HepG2 (cell line): ENCODE measurements at regions not wholly inside any gene's neighbourhood (a gene's known extent, or its start where the extent isn't known, plus 50 kb on each side); places are given as distances from the start of the nearest gene placed in this dataset.

Experiments used
- DPF2 ChIP-seq: sonication (generic); formaldehyde crosslinking; IDR thresholded peaks from 2 replicates; pipeline ENCODE4 v1.4.0; 2020; ENCODE audit warnings: mild to moderate bottlenecking, low read depth, missing genetic modification reagents, borderline replicate concordance
- POGZ ChIP-seq: sonication (generic); formaldehyde crosslinking; IDR thresholded peaks from 2 replicates; pipeline ENCODE4 v1.4.0; 2020; ENCODE audit warnings: mild to moderate bottlenecking, missing genetic modification reagents
- SAFB2 ChIP-seq: sonication (generic); formaldehyde crosslinking; IDR thresholded peaks from 2 replicates; pipeline ENCODE4 v1.5.1; 2020; ENCODE audit warnings: missing genetic modification reagents, low read depth, mild to moderate bottlenecking, borderline replicate concordance
- SSRP1 ChIP-seq: IDR thresholded peaks from 2 replicates; pipeline ENCODE4 v1.6.1; 2016; ENCODE audit warnings: control low read depth
- ZMYM2 ChIP-seq: sonication (generic); formaldehyde crosslinking; IDR thresholded peaks from 2 replicates; pipeline ENCODE4 v1.8.0; 2022; ENCODE audit warnings: mild to moderate bottlenecking, missing genetic modification reagents
- ZNF441 ChIP-seq: sonication (generic); formaldehyde crosslinking; IDR thresholded peaks from 2 replicates; pipeline ENCODE4 v1.7.0; 2021; ENCODE audit warnings: missing genetic modification reagents, borderline replicate concordance
- ZNF577 ChIP-seq: sonication (generic); formaldehyde crosslinking; IDR thresholded peaks from 2 replicates; pipeline ENCODE4 v1.4.0; 2020; ENCODE audit warnings: mild to moderate bottlenecking, low read depth, missing genetic modification reagents, borderline replicate concordance
- TF ChIP-seq, protein P1 (sequence below): sonication (generic); formaldehyde crosslinking; IDR thresholded peaks from 2 replicates; pipeline ENCODE4 v1.4.0; 2020; ENCODE audit warnings: missing genetic modification reagents, mild to moderate bottlenecking, borderline replicate concordance
- TF ChIP-seq, protein P2 (sequence below): IDR thresholded peaks from 2 replicates; pipeline ENCODE4 v1.6.1; 2016; ENCODE audit warnings: missing genetic modification reagents, missing compliant biosample characterization
- TF ChIP-seq, protein P3 (sequence below): sonication (generic); formaldehyde crosslinking; IDR thresholded peaks from 2 replicates; pipeline ENCODE4 v1.5.1; 2020; ENCODE audit warnings: mild to moderate bottlenecking, missing genetic modification reagents, moderate library complexity
- TF ChIP-seq, protein P4 (sequence below): sonication (generic); formaldehyde crosslinking; IDR thresholded peaks from 2 replicates; pipeline ENCODE4 v1.4.0; 2020; ENCODE audit warnings: missing genetic modification reagents
- TF ChIP-seq, protein P5 (sequence below): sonication (generic); formaldehyde crosslinking; IDR thresholded peaks from 2 replicates; pipeline ENCODE4 v1.8.1; 2022; ENCODE audit warnings: low read depth, mild to moderate bottlenecking, missing genetic modification reagents
- TF ChIP-seq, protein P6 (sequence below): sonication (generic); formaldehyde crosslinking; IDR thresholded peaks from 2 replicates; pipeline ENCODE4 v1.5.1; 2020; ENCODE audit warnings: missing genetic modification reagents, mild to moderate bottlenecking, borderline replicate concordance
- TF ChIP-seq, protein P7 (sequence below): IDR thresholded peaks from 2 replicates; pipeline ENCODE4 v1.6.1; 2018; ENCODE audit warnings: missing genetic modification reagents

DNA sequence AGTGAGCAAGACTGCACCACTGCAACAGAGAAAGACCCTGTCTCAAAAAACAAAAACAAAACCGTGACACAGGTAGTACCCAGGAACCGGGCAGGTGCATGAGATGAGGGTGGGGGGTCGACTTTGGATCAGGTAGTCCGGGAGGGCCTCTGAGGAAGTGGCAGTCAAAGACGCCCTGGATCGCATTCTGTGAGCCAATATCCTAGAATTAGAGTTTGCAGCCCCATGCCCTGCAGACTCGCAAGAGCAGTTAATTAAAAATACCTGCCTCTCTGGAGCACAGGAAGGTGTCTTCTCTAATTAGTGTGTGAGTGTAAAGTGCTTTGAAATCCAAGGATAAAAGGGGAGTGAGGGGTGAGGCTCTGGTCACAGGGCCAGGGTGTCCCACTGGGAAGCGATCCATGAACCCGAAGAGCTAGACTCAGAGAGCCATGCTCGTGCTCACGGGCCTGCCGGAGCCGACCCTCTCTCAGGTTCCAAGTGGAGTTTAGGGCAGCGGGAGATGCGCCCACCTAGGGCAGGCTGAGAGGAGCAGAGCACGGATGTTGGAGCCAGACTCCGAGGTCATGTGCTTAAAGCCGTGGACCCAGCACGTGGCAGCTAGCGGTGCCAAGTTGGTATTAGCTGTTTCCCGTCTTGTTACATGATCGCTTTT, 74.7 kb upstream of the PTPN1 start (continued):
- TF ChIP-seq, protein P1, sequence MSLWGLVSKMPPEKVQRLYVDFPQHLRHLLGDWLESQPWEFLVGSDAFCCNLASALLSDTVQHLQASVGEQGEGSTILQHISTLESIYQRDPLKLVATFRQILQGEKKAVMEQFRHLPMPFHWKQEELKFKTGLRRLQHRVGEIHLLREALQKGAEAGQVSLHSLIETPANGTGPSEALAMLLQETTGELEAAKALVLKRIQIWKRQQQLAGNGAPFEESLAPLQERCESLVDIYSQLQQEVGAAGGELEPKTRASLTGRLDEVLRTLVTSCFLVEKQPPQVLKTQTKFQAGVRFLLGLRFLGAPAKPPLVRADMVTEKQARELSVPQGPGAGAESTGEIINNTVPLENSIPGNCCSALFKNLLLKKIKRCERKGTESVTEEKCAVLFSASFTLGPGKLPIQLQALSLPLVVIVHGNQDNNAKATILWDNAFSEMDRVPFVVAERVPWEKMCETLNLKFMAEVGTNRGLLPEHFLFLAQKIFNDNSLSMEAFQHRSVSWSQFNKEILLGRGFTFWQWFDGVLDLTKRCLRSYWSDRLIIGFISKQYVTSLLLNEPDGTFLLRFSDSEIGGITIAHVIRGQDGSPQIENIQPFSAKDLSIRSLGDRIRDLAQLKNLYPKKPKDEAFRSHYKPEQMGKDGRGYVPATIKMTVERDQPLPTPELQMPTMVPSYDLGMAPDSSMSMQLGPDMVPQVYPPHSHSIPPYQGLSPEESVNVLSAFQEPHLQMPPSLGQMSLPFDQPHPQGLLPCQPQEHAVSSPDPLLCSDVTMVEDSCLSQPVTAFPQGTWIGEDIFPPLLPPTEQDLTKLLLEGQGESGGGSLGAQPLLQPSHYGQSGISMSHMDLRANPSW (CRISPR knock-in tag): no peak
- no peak for TF ChIP-seq DPF2 (CRISPR knock-in tag)
- TF ChIP-seq POGZ (CRISPR knock-in tag): no peak
- TF ChIP-seq, protein P2, sequence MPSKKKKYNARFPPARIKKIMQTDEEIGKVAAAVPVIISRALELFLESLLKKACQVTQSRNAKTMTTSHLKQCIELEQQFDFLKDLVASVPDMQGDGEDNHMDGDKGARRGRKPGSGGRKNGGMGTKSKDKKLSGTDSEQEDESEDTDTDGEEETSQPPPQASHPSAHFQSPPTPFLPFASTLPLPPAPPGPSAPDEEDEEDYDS (CRISPR knock-in tag): no peak
- TF ChIP-seq ZMYM2 (CRISPR knock-in tag): 0 out of 2 replicates have a peak, but pooled peaks have one; percentile 32
- TF ChIP-seq, protein P3, sequence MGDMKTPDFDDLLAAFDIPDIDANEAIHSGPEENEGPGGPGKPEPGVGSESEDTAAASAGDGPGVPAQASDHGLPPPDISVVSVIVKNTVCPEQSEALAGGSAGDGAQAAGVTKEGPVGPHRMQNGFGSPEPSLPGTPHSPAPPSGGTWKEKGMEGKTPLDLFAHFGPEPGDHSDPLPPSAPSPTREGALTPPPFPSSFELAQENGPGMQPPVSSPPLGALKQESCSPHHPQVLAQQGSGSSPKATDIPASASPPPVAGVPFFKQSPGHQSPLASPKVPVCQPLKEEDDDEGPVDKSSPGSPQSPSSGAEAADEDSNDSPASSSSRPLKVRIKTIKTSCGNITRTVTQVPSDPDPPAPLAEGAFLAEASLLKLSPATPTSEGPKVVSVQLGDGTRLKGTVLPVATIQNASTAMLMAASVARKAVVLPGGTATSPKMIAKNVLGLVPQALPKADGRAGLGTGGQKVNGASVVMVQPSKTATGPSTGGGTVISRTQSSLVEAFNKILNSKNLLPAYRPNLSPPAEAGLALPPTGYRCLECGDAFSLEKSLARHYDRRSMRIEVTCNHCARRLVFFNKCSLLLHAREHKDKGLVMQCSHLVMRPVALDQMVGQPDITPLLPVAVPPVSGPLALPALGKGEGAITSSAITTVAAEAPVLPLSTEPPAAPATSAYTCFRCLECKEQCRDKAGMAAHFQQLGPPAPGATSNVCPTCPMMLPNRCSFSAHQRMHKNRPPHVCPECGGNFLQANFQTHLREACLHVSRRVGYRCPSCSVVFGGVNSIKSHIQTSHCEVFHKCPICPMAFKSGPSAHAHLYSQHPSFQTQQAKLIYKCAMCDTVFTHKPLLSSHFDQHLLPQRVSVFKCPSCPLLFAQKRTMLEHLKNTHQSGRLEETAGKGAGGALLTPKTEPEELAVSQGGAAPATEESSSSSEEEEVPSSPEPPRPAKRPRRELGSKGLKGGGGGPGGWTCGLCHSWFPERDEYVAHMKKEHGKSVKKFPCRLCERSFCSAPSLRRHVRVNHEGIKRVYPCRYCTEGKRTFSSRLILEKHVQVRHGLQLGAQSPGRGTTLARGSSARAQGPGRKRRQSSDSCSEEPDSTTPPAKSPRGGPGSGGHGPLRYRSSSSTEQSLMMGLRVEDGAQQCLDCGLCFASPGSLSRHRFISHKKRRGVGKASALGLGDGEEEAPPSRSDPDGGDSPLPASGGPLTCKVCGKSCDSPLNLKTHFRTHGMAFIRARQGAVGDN (CRISPR knock-in tag): peak; percentile 78
- TF ChIP-seq, protein P4, sequence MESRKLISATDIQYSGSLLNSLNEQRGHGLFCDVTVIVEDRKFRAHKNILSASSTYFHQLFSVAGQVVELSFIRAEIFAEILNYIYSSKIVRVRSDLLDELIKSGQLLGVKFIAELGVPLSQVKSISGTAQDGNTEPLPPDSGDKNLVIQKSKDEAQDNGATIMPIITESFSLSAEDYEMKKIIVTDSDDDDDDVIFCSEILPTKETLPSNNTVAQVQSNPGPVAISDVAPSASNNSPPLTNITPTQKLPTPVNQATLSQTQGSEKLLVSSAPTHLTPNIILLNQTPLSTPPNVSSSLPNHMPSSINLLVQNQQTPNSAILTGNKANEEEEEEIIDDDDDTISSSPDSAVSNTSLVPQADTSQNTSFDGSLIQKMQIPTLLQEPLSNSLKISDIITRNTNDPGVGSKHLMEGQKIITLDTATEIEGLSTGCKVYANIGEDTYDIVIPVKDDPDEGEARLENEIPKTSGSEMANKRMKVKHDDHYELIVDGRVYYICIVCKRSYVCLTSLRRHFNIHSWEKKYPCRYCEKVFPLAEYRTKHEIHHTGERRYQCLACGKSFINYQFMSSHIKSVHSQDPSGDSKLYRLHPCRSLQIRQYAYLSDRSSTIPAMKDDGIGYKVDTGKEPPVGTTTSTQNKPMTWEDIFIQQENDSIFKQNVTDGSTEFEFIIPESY (CRISPR knock-in tag): peak; percentile 77
- TF ChIP-seq, protein P5, sequence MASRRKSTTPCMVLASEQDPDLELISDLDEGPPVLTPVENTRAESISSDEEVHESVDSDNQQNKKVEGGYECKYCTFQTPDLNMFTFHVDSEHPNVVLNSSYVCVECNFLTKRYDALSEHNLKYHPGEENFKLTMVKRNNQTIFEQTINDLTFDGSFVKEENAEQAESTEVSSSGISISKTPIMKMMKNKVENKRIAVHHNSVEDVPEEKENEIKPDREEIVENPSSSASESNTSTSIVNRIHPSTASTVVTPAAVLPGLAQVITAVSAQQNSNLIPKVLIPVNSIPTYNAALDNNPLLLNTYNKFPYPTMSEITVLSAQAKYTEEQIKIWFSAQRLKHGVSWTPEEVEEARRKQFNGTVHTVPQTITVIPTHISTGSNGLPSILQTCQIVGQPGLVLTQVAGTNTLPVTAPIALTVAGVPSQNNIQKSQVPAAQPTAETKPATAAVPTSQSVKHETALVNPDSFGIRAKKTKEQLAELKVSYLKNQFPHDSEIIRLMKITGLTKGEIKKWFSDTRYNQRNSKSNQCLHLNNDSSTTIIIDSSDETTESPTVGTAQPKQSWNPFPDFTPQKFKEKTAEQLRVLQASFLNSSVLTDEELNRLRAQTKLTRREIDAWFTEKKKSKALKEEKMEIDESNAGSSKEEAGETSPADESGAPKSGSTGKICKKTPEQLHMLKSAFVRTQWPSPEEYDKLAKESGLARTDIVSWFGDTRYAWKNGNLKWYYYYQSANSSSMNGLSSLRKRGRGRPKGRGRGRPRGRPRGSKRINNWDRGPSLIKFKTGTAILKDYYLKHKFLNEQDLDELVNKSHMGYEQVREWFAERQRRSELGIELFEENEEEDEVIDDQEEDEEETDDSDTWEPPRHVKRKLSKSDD: no peak
- no peak for TF ChIP-seq ZNF577 (CRISPR knock-in tag)
- TF ChIP-seq, protein P6, sequence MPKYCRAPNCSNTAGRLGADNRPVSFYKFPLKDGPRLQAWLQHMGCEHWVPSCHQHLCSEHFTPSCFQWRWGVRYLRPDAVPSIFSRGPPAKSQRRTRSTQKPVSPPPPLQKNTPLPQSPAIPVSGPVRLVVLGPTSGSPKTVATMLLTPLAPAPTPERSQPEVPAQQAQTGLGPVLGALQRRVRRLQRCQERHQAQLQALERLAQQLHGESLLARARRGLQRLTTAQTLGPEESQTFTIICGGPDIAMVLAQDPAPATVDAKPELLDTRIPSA (CRISPR knock-in tag): no peak
- TF ChIP-seq SSRP1: no peak
- TF ChIP-seq SAFB2 (CRISPR knock-in tag): no peak
- TF ChIP-seq, protein P7, sequence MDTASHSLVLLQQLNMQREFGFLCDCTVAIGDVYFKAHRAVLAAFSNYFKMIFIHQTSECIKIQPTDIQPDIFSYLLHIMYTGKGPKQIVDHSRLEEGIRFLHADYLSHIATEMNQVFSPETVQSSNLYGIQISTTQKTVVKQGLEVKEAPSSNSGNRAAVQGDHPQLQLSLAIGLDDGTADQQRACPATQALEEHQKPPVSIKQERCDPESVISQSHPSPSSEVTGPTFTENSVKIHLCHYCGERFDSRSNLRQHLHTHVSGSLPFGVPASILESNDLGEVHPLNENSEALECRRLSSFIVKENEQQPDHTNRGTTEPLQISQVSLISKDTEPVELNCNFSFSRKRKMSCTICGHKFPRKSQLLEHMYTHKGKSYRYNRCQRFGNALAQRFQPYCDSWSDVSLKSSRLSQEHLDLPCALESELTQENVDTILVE: no peak
- 0 out of 2 replicates have a peak, but pooled peaks have one; percentile 20 for TF ChIP-seq ZNF441 (CRISPR knock-in tag)
